ENCODE measurements at regions not wholly inside any gene's neighbourhood (a gene's known extent, or its start where the extent isn't known, plus 50 kb on each side); places are given as distances from the start of the nearest gene placed in this dataset.
"Not testable (repeated sequence)": the region's sequence is repeated elsewhere in the genome, so short reads cannot be mapped to it uniquely, and the experiment has no call there.

DNA sequence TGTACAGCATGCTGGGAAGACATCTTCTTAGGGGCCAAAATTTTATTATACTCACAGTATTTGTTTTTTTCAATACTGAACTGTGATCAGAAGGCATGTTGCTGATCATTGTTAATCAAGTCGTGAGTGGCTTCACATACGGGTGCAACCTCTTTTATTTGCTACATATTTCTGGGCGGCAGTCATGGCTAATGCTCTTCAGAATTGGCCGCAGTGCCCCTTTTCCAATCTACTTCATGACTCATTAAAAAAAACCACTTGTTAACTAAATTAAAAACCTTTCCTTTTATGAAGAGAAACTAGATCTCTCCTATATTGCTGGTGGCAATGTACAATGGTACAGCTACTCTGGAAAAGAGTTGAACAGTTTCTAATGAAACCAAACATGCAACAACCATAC lies 101.5 kb upstream of the C1GALT1C1 start:
- no peaks in the 10 kb centered on the region for H3K9me3 ChIP-seq (ENCODE audit: control insufficient read depth, low read length)
- DNase-seq, result no peak
- intact Hi-C loops (cut with DNase I), result no loop called here
- no peaks in the 10 kb centered on the region for H3K36me3 ChIP-seq (ENCODE audit: control insufficient read depth in 1 of 2, insufficient read depth in 2 of 2, low read length in 1 of 2)
- H3K27me3 ChIP-seq (ENCODE audit: control insufficient read depth in 1 of 2, insufficient read depth in 2 of 2, low read length in 1 of 2), result no peaks in the 10 kb centered on the region
- no peak overlapping the region for H3K4me3 ChIP-seq (ENCODE audit: low read length in 2 of 2)
- no peaks in the 10 kb centered on the region for H3K4me1 ChIP-seq (ENCODE audit: control insufficient read depth in 1 of 2, insufficient read depth in 2 of 2, low read length in 2 of 2)
- 53 to 65% methylated on average over 4 of the region's 4 CpGs for WGBS, 2 donors
- H3K27ac ChIP-seq (ENCODE audit: low read depth in 1 of 2, low read length in 2 of 2), result no peak overlapping the region
- ATAC-seq (ENCODE audit: low FRiP score), result no peak

DNA sequence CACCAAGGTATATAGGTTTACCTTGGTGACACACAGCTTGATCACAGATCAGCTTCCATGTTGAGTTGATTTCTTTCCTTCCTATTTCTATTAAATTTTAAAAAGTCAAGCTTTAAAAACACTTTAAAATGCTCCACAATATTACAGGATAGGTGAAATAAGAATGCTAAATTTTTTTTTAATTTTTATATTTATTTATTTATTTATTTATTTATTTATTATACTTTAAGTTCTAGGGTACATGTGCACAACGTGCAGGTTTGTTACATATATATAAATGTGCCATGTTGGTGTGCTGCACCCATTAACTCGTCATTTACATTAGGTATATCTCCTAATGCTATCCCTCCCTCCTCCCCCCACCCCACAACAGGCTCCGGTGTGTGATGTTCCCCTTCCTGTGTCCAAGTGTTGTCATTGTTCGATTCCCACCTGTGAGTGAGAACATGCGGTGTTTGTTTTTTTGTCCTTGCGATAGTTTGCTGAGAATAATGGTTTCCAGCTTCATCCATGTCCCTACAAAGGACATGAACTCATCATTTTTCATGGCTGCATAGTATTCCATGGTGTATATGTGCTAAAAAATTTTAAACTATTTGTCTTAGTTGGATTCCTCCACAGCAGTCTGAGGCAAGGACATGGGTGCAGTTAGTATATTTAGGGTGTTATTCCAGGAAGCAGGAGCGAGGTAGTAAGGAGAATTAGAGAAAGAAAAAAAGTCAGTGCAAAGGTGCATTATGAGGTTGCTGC lies 99.8 kb upstream of the C1GALT1C1 start:
- H3K36me3 ChIP-seq (ENCODE audit: control insufficient read depth in 1 of 2, insufficient read depth in 2 of 2, low read length in 1 of 2); DNase-seq; H3K4me3 ChIP-seq (ENCODE audit: low read length in 2 of 2); intact Hi-C loops (cut with DNase I); H3K4me1 ChIP-seq (ENCODE audit: control insufficient read depth in 1 of 2, insufficient read depth in 2 of 2, low read length in 2 of 2); ATAC-seq (ENCODE audit: low FRiP score); H3K27me3 ChIP-seq (ENCODE audit: control insufficient read depth in 1 of 2, insufficient read depth in 2 of 2, low read length in 1 of 2); H3K9me3 ChIP-seq (ENCODE audit: control insufficient read depth, low read length); H3K27ac ChIP-seq (ENCODE audit: low read depth in 1 of 2, low read length in 2 of 2): not testable (repeated sequence)
- WGBS, 2 donors, result 78 to 91% methylated on average over 7 of the region's 7 CpGs

DNA sequence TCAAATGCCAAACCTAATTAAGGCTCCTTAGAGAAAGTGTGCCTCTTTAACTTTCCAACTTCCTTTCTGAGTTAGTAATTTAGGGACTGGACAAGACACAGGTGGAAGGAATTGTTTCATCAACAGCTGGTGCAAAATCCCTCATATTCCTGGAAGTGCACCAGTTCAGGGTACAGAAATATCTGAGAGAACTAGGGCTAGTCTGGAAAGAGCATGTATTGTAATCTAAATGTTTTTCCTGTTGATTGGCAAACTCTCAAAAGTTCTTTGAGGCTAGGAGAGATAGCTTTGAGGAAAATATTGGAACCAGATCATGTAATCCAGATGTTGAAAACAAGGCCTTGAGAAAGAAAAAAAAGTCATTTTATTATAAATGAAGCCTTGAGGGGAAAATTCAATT lies 98.1 kb upstream of the C1GALT1C1 start:
- H3K36me3 ChIP-seq (ENCODE audit: control insufficient read depth in 1 of 2, insufficient read depth in 2 of 2, low read length in 1 of 2), result no peaks in the 10 kb centered on the region

DNA sequence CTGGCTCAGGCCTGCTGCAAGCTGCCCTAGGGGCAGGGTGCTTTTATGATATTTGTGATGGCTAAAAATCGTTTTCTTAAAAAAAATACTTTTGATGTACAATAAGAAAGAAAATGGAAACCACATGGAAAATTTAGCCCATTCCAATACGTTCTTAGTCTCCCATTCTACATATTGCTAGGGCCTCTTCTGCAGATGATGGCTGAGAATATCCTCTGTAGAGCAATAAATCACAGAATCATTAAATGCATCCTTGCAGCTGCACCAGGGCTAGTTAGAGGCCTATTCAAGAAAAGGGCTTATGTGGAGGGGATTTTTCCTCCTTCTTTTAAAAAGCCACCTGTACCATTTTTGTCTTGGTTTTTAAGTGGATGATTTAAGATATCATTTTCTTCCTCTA lies 97.6 kb upstream of the C1GALT1C1 start:
- WGBS, 2 donors, result 44 to 71% methylated on average over 2 of the region's 2 CpGs
- no peak for ATAC-seq (ENCODE audit: low FRiP score)

More for the DNA sequence above, 98.1 kb upstream of the C1GALT1C1 start:
- no peaks in the 10 kb centered on the region for H3K4me1 ChIP-seq (ENCODE audit: control insufficient read depth in 1 of 2, insufficient read depth in 2 of 2, low read length in 2 of 2)
- H3K27me3 ChIP-seq (ENCODE audit: control insufficient read depth in 1 of 2, insufficient read depth in 2 of 2, low read length in 1 of 2), result no peaks in the 10 kb centered on the region
- DNase-seq (no peak), ATAC-seq (ENCODE audit: low FRiP score) (no peak)
- intact Hi-C loops (cut with DNase I), result no loop called here
- no peak overlapping the region for H3K4me3 ChIP-seq (ENCODE audit: low read length in 2 of 2)
- H3K27ac ChIP-seq (ENCODE audit: low read depth in 1 of 2, low read length in 2 of 2), result no peak overlapping the region
- no peaks in the 10 kb centered on the region for H3K9me3 ChIP-seq (ENCODE audit: control insufficient read depth, low read length)

DNA sequence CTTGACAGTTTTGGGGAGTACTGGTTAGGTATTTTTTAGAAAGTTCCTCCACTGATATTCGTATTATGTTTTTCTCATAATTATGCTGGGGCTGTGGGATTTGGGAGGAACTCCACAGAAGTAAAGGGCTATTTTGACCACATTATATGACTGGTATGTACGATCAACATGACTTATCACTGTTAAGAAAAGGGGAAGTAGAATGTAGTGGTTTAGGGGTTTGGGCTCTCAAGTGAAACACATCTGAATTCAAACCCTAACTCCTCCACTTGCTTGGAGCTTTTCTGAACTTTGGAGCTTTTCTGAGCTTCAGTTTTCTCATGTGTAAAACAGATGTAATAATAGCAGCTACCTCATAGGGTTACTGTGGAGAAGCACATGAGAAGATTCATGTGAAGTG lies 96.4 kb upstream of the C1GALT1C1 start:
- no peaks in the 10 kb centered on the region for H3K27me3 ChIP-seq (ENCODE audit: control insufficient read depth in 1 of 2, insufficient read depth in 2 of 2, low read length in 1 of 2)
- no peak overlapping the region for H3K4me3 ChIP-seq (ENCODE audit: low read length in 2 of 2)
- H3K36me3 ChIP-seq (ENCODE audit: control insufficient read depth in 1 of 2, insufficient read depth in 2 of 2, low read length in 1 of 2), result no peaks in the 10 kb centered on the region
- no peaks in the 10 kb centered on the region for H3K9me3 ChIP-seq (ENCODE audit: control insufficient read depth, low read length)
- no peaks in the 10 kb centered on the region for H3K4me1 ChIP-seq (ENCODE audit: control insufficient read depth in 1 of 2, insufficient read depth in 2 of 2, low read length in 2 of 2)
- DNase-seq (no peak), ATAC-seq (ENCODE audit: low FRiP score) (no peak)
- WGBS, 2 donors, result 59 to 69% methylated on average over 2 of the region's 2 CpGs
- intact Hi-C loops (cut with DNase I), result no loop called here
- H3K27ac ChIP-seq (ENCODE audit: low read depth in 1 of 2, low read length in 2 of 2), result no peak overlapping the region

More for the DNA sequence above, 97.6 kb upstream of the C1GALT1C1 start:
- H3K36me3 ChIP-seq (ENCODE audit: control insufficient read depth in 1 of 2, insufficient read depth in 2 of 2, low read length in 1 of 2), result no peaks in the 10 kb centered on the region
- intact Hi-C loops (cut with DNase I), result no loop called here
- H3K4me3 ChIP-seq (ENCODE audit: low read length in 2 of 2), result no peak overlapping the region
- H3K27ac ChIP-seq (ENCODE audit: low read depth in 1 of 2, low read length in 2 of 2), result no peak overlapping the region
- no peaks in the 10 kb centered on the region for H3K9me3 ChIP-seq (ENCODE audit: control insufficient read depth, low read length)
- no peaks in the 10 kb centered on the region for H3K4me1 ChIP-seq (ENCODE audit: control insufficient read depth in 1 of 2, insufficient read depth in 2 of 2, low read length in 2 of 2)
- H3K27me3 ChIP-seq (ENCODE audit: control insufficient read depth in 1 of 2, insufficient read depth in 2 of 2, low read length in 1 of 2), result no peaks in the 10 kb centered on the region
- no peak for DNase-seq

DNA sequence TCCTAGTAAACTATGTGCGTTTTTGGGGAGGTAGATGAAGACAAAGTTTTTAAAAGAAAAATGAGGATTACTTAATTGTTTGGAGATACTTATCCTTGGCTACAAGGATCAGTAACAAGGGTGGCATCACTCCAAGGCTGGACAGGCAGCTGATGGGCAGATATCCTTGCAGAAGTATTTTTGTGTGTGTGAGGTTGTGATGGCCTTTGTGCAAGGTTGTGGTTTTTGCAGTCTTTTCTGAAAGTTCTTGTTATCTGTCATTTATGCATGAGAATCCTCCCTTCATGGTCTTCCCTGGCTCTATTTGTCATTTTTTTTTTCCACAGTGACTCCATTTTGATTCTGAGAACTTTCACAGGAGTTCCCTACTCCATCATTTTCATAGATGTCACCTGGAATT lies 96.0 kb upstream of the C1GALT1C1 start:
- H3K4me3 ChIP-seq (ENCODE audit: low read length in 2 of 2), result no peak overlapping the region
- ATAC-seq (ENCODE audit: low FRiP score), result no peak

DNA sequence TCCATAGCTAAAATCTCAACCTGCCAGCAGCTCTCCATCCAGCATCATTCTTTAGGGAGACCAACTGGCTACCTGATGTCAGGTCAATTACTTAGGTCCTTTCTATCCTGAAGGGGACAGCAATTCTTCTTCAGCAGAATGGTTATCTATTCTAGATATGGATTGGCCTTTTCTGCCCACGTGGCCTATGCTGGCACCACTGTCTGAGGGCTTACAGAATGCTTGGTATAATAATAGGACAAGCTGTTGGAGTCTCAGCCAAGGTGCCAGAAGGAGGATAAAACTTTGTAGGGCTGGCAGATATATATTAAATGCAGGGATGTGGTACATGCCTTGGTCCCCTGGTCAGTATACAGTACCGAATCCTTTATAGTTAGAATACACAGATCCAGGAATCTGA lies 89.8 kb upstream of the C1GALT1C1 start:
- Histone ChIP-seq H3K27ac (ENCODE audit: low read depth in 1 of 2, low read length in 2 of 2) (no peak overlapping the region), H3K27me3 (ENCODE audit: control insufficient read depth in 1 of 2, insufficient read depth in 2 of 2, low read length in 1 of 2) (no peaks in the 10 kb centered on the region), H3K9me3 (ENCODE audit: control insufficient read depth, low read length) (no peaks in the 10 kb centered on the region), H3K4me1 (ENCODE audit: control insufficient read depth in 1 of 2, insufficient read depth in 2 of 2, low read length in 2 of 2) (no peaks in the 10 kb centered on the region), H3K36me3 (ENCODE audit: control insufficient read depth in 1 of 2, insufficient read depth in 2 of 2, low read length in 1 of 2) (no peaks in the 10 kb centered on the region), H3K4me3 (ENCODE audit: low read length in 2 of 2) (no peak overlapping the region)
- WGBS, 2 donors, result 58 to 74% methylated on average over 2 of the region's 2 CpGs
- DNase-seq (no peak), ATAC-seq (ENCODE audit: low FRiP score) (no peak)
- intact Hi-C loops (cut with DNase I), result no loop called here

More for the DNA sequence above, 96.0 kb upstream of the C1GALT1C1 start:
- Histone ChIP-seq H3K4me1 (ENCODE audit: control insufficient read depth in 1 of 2, insufficient read depth in 2 of 2, low read length in 2 of 2) (no peaks in the 10 kb centered on the region), H3K27me3 (ENCODE audit: control insufficient read depth in 1 of 2, insufficient read depth in 2 of 2, low read length in 1 of 2) (no peaks in the 10 kb centered on the region), H3K27ac (ENCODE audit: low read depth in 1 of 2, low read length in 2 of 2) (no peak overlapping the region), H3K9me3 (ENCODE audit: control insufficient read depth, low read length) (no peaks in the 10 kb centered on the region), H3K36me3 (ENCODE audit: control insufficient read depth in 1 of 2, insufficient read depth in 2 of 2, low read length in 1 of 2) (no peaks in the 10 kb centered on the region)
- WGBS, 2 donors, result 61 to 87% methylated on average over 1 of the region's 1 CpG
- intact Hi-C loops (cut with DNase I), result no loop called here
- DNase-seq, result no peak

DNA sequence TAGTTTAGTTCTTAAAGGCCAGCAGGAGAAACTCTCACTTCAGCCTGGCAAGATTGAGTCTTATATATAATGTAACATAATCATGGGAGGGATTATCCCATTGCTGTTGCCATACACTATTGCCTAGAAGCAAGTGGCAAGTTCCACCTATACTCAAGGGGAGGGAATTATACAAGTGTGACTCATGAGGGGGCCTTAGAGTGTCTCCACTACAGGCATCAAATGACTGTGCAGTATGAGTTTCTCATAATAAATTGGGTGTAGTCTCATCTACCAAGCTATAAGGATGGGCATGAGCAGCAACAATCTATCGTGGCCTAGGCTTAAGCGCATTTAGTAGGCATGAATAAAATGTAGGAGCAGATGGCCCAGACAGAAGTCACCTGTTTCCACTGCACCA lies 89.1 kb upstream of the C1GALT1C1 start:
- Histone ChIP-seq H3K27me3 (ENCODE audit: control insufficient read depth in 1 of 2, insufficient read depth in 2 of 2, low read length in 1 of 2) (no peaks in the 10 kb centered on the region), H3K4me3 (ENCODE audit: low read length in 2 of 2) (no peak overlapping the region), H3K36me3 (ENCODE audit: control insufficient read depth in 1 of 2, insufficient read depth in 2 of 2, low read length in 1 of 2) (no peaks in the 10 kb centered on the region), H3K4me1 (ENCODE audit: control insufficient read depth in 1 of 2, insufficient read depth in 2 of 2, low read length in 2 of 2) (no peaks in the 10 kb centered on the region), H3K27ac (ENCODE audit: low read depth in 1 of 2, low read length in 2 of 2) (no peak overlapping the region), H3K9me3 (ENCODE audit: control insufficient read depth, low read length) (no peaks in the 10 kb centered on the region)
- 79 to 93% methylated on average over 2 of the region's 2 CpGs for WGBS, 2 donors
- ATAC-seq (ENCODE audit: low FRiP score) (no peak), DNase-seq (no peak)
- intact Hi-C loops (cut with DNase I), result no loop called here

DNA sequence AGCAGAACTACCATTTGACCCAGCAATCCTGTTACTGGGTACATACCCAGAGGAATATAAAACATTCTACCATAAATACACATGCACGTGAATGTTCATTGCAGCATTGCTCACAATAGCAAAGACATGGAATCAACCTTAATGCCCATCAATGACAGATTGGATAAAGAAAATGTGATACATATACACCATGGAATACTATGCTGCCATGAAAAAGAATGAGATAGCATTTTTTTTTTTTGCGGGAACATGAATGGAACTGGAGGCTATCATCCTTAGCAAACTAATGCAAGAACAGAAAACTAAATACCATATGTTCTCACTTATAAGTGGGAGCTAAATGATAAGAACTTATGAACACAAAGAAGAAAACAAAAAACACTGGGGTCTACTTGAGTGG lies 72.5 kb upstream of the C1GALT1C1 start:
- 86 to 96% methylated on average over 2 of the region's 2 CpGs for WGBS, 2 donors
- H3K4me1 ChIP-seq (ENCODE audit: control insufficient read depth in 1 of 2, insufficient read depth in 2 of 2, low read length in 2 of 2), result not testable (repeated sequence)

More for the DNA sequence above, 72.5 kb upstream of the C1GALT1C1 start:
- H3K4me3 ChIP-seq (ENCODE audit: low read length in 2 of 2); DNase-seq; H3K27ac ChIP-seq (ENCODE audit: low read depth in 1 of 2, low read length in 2 of 2); H3K36me3 ChIP-seq (ENCODE audit: control insufficient read depth in 1 of 2, insufficient read depth in 2 of 2, low read length in 1 of 2); H3K9me3 ChIP-seq (ENCODE audit: control insufficient read depth, low read length); H3K27me3 ChIP-seq (ENCODE audit: control insufficient read depth in 1 of 2, insufficient read depth in 2 of 2, low read length in 1 of 2); ATAC-seq (ENCODE audit: low FRiP score); intact Hi-C loops (cut with DNase I): not testable (repeated sequence)
